ENCODE measurements at regions not wholly inside any gene's neighbourhood (a gene's known extent, or its start where the extent isn't known, plus 50 kb on each side); places are given as distances from the start of the nearest gene placed in this dataset.

DNA sequence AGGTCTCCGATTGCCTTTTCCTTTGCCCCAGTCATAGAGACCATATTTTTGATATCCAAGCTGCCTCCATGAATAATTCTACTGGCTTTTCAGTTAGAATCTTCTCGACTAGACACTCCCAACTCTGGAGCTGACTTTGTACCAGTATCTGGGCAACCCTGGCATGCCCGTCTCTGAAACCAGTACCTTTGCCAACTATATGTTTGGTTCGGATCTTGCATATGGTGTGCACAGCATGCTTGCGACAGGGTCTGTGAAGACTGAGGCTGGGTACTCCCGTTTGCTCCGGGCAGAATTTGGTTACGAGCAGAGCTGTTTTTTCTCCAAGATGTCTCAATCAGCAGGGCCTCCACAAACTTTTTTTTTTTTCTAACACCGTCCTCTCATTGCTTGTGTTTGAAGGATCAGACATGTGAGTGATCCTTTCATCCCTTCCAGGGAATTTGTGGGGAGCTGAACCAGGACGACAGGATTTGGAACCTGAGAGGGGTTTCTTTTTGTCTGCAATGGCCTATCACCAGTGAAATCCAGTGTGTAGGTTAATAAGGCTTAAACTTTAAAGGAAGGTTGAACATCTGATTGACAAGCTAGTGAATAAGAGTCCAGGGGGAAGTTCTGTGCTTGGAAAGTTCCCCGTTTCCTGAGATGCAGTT is 322.3 kb downstream of the MYCN start:
- Histone ChIP-seq H3K4me3 (ENCODE audit: low read depth in 2 of 2, low read length in 1 of 2) (no peak overlapping the region), H3K9me3 (peaks cover 9% of the 10 kb centered on the region; the same call in 1 of the 2 replicates), H3K9ac (no peak overlapping the region), H3K9me2 (no peaks in the 10 kb centered on the region), H3K36me3 (replicated peaks in 1 of 2; ENCODE audit: control insufficient read depth in 1 of 2, insufficient read depth in 2 of 2, low read length in 1 of 2) (no peaks in the 10 kb centered on the region), H3K27me3 (ENCODE audit: insufficient read depth) (no peaks in the 10 kb centered on the region), H3K4me2 (no peak overlapping the region), H2AFZ (ENCODE audit: low read depth) (no peak overlapping the region), H3K27ac (ENCODE audit: low read depth in 2 of 2, low read length in 1 of 2) (no peak overlapping the region), H3K79me2 (ENCODE audit: insufficient read depth) (no peaks in the 10 kb centered on the region), H4K20me1 (ENCODE audit: insufficient read depth) (no peaks in the 10 kb centered on the region), H3F3A (replicated peaks; ENCODE audit: insufficient read depth) (no peaks in the 10 kb centered on the region), H3K4me1 (ENCODE audit: control insufficient read depth in 1 of 2, insufficient read depth in 2 of 2, low read depth in 1 of 2, low read length in 1 of 2) (no peaks in the 10 kb centered on the region)
- POLR2A ChIA-PET, result no interaction called here
- WGBS (ENCODE audit: low lambda C conversion rate), result 37% methylated on average over 11 of the region's 11 CpGs
- CTCF ChIA-PET, result interaction anchor here (0.9 to 1.3 kb wide), 4 partner anchors 10 to 346 kb away, joined by 3 to 5 read pairs (median 3); no protein-coding TSS in a partner anchor
- DNase-seq, result no peak
- TF ChIP-seq EZH2phosphoT487 (IDR thresholded peaks at IDR 0.05; ENCODE audit: borderline replicate concordance, low read depth), result no peak

GRCh38 chr2:16261791-16262190 is 321.4 kb downstream of the MYCN start:
- DNase-seq, result no peak
- no peaks in the 10 kb centered on the region for H3K36me3 ChIP-seq (replicated peaks in 1 of 2; ENCODE audit: control insufficient read depth in 1 of 2, insufficient read depth in 2 of 2, low read length in 1 of 2)
- H2AFZ ChIP-seq (ENCODE audit: low read depth), result no peak overlapping the region
- H3K4me2 ChIP-seq, result no peak overlapping the region
- WGBS (ENCODE audit: low lambda C conversion rate), result 26% methylated on average over 2 of the region's 2 CpGs
- H3K9ac ChIP-seq, result no peak overlapping the region
- CTCF ChIA-PET, result interaction anchor here (1.3 kb wide), 1 partner anchor 11 kb away, joined by 5 read pairs; no protein-coding TSS in a partner anchor
- no peak overlapping the region for H3K27ac ChIP-seq (ENCODE audit: low read depth in 2 of 2, low read length in 1 of 2)
- POLR2A ChIA-PET, result no interaction called here
- TF ChIP-seq RCOR1 (IDR thresholded peaks at IDR 0.05; ENCODE audit: low read length) (no peak), TAF1 (IDR thresholded peaks at IDR 0.05; ENCODE audit: borderline replicate concordance, low read depth, low read length) (no peak), CHD2 (IDR thresholded peaks at IDR 0.05; ENCODE audit: low read length, partially characterized antibody) (no peak), JUND (IDR thresholded peaks at IDR 0.05) (no peak), NFIC (IDR thresholded peaks at IDR 0.05; ENCODE audit: borderline replicate concordance) (no peak), MEF2A (IDR thresholded peaks at IDR 0.05; ENCODE audit: borderline replicate concordance, low read depth) (no peak), SMC3 (IDR thresholded peaks at IDR 0.05; ENCODE audit: low read depth, low read length) (no peak), EP300 (IDR thresholded peaks at IDR 0.05; ENCODE audit: borderline replicate concordance in 1 of 2, low read depth in 1 of 2, low read length in 1 of 2) (no peak), RAD21 (IDR thresholded peaks at IDR 0.05; ENCODE audit: low read length) (no peak)
- TF ChIP-seq, protein P1, sequence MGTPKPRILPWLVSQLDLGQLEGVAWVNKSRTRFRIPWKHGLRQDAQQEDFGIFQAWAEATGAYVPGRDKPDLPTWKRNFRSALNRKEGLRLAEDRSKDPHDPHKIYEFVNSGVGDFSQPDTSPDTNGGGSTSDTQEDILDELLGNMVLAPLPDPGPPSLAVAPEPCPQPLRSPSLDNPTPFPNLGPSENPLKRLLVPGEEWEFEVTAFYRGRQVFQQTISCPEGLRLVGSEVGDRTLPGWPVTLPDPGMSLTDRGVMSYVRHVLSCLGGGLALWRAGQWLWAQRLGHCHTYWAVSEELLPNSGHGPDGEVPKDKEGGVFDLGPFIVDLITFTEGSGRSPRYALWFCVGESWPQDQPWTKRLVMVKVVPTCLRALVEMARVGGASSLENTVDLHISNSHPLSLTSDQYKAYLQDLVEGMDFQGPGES (IDR thresholded peaks at IDR 0.05; ENCODE audit: low read depth, low read length), result no peak
- TF ChIP-seq, protein P2, sequence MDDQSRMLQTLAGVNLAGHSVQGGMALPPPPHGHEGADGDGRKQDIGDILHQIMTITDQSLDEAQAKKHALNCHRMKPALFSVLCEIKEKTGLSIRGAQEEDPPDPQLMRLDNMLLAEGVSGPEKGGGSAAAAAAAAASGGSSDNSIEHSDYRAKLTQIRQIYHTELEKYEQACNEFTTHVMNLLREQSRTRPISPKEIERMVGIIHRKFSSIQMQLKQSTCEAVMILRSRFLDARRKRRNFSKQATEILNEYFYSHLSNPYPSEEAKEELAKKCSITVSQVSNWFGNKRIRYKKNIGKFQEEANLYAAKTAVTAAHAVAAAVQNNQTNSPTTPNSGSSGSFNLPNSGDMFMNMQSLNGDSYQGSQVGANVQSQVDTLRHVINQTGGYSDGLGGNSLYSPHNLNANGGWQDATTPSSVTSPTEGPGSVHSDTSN (IDR thresholded peaks at IDR 0.05), result no peak
- TF ChIP-seq, protein P3, sequence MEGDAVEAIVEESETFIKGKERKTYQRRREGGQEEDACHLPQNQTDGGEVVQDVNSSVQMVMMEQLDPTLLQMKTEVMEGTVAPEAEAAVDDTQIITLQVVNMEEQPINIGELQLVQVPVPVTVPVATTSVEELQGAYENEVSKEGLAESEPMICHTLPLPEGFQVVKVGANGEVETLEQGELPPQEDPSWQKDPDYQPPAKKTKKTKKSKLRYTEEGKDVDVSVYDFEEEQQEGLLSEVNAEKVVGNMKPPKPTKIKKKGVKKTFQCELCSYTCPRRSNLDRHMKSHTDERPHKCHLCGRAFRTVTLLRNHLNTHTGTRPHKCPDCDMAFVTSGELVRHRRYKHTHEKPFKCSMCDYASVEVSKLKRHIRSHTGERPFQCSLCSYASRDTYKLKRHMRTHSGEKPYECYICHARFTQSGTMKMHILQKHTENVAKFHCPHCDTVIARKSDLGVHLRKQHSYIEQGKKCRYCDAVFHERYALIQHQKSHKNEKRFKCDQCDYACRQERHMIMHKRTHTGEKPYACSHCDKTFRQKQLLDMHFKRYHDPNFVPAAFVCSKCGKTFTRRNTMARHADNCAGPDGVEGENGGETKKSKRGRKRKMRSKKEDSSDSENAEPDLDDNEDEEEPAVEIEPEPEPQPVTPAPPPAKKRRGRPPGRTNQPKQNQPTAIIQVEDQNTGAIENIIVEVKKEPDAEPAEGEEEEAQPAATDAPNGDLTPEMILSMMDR (IDR thresholded peaks at IDR 0.05), result no peak
- no peaks in the 10 kb centered on the region for H3K79me2 ChIP-seq (ENCODE audit: insufficient read depth)
- no peaks in the 10 kb centered on the region for H4K20me1 ChIP-seq (ENCODE audit: insufficient read depth)
- no peaks in the 10 kb centered on the region for H3K27me3 ChIP-seq (ENCODE audit: insufficient read depth)
- no peaks in the 10 kb centered on the region for H3K9me2 ChIP-seq
- peaks cover 9% of the 10 kb centered on the region; the same call in 1 of the 2 replicates for H3K9me3 ChIP-seq
- no peaks in the 10 kb centered on the region for H3F3A ChIP-seq (replicated peaks; ENCODE audit: insufficient read depth)
- no peak overlapping the region for H3K4me3 ChIP-seq (ENCODE audit: low read depth in 2 of 2, low read length in 1 of 2)
- H3K4me1 ChIP-seq (ENCODE audit: control insufficient read depth in 1 of 2, insufficient read depth in 2 of 2, low read depth in 1 of 2, low read length in 1 of 2), result no peaks in the 10 kb centered on the region
